ENCODE measurements at regions not wholly inside any gene's neighbourhood (a gene's known extent, or its start where the extent isn't known, plus 50 kb on each side); places are given as distances from the start of the nearest gene placed in this dataset.

DNA sequence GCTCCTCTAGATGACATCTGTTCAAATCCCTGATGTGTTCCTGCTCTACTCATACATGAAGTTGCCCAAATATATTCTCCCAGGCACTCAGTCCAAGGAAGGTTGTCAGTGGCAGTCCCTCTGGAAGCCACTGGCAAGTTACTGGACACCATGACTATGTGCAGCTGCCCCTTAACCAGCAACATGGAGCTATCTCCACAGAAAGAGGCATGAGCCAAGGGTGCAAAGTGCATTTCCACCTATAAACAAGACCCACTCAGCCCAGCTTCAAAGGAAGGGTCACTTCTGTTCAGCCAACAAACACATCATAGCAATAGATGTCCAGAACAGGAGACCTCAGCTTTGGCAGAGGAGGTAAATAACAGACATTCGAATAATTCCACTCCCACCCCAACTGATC is 217.6 kb upstream of the PMEPA1 start:
- intact Hi-C loops (cut with micrococcal nuclease) = no loop called here

GRCh38 chr20:57922706-57923105 is 212.9 kb upstream of the PMEPA1 start:
- intact Hi-C loops (cut with micrococcal nuclease) = no loop called here

- intact Hi-C loops (cut with micrococcal nuclease) = no loop called here
Measured at GRCh38 chr20:57922083-57922482, 212.3 kb upstream of the PMEPA1 start.

DNA sequence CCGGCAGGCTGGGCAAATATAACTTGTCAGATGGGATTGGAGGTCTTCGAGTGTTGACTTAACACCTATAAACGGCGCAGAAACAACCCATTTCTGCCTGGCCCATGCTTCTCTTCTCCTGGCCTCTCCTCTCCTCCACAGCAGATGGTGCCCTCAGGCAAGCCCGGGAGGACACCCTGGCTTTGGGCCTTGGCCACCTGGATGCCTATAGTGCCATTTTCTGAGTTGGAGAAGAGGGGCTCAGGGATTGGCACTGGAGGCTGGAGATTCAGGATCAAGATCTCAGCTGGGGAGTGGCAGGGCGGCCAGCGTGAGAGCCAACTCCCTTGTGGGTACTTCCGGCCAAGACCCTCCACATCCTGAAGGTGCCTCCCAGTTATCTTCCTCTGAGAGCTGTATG is 211.9 kb upstream of the PMEPA1 start:
- intact Hi-C loops (cut with micrococcal nuclease) = no loop called here

GRCh38 chr20:57920971-57921370 is 211.2 kb upstream of the PMEPA1 start:
- intact Hi-C loops (cut with micrococcal nuclease) = no loop called here

- intact Hi-C loops (cut with micrococcal nuclease) = no loop called here
Measured at GRCh38 chr20:57919049-57919448, 209.2 kb upstream of the PMEPA1 start.

GRCh38 chr20:57918551-57918950 is 208.7 kb upstream of the PMEPA1 start:
- intact Hi-C loops (cut with micrococcal nuclease) = no loop called here

DNA sequence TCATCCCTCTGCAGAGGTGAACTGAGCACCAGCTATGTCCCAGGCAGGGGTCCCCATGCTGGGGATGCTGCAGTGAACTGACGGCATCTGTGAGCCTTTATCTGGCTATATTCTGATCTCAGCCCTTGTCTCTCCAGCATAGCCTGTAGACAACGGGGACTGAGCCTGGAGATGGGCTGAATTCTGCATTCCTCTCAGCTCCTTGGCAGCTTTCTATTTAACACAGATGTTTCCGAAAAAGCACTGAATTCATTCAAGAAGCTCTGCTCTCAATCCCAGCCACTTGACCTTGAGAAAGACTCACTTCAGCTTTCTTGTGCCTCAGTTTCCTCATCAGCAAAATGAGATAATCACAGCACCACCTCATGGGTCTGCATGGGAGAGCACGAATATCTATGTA is 204.4 kb upstream of the PMEPA1 start:
- intact Hi-C loops (cut with micrococcal nuclease) = no loop called here

DNA sequence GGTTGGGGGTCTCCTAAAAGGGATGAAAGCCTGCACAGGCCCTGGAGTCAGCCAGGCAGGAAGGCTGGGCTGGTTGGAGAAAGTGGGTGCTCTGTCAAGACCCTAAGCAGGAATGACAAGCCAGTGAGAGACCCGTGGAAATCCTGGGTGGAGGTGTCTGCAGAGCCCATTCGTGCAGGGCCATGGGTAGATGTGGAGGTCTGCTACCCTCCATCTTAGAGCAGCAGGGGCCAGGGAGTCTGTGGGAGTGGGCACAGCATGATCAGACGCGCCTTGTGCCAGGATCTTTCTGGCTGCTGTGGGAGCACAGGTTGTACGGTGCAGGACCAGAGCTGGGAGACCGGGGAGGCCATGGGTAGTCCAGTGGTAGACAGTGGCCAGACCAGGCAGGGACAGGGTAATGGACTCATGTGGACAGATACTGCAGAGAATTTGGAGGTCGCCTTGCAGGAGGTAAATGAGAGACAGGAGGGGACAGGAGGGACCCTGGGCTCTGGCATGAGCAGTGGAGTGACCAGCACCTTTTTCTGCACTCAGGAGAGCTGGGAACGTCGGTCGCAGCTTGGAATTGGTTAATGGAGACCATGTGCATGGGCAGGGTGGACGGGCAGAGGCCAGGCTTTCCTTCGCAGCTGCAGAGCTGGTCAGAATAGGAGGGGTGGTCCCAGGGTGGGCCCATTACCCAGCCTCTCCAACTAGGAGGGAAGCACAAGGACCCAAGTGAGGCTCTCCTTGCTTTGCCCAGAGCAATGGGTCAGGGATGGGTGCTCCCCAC is 203.5 kb upstream of the PMEPA1 start:
- intact Hi-C loops (cut with micrococcal nuclease) = no loop called here

DNA sequence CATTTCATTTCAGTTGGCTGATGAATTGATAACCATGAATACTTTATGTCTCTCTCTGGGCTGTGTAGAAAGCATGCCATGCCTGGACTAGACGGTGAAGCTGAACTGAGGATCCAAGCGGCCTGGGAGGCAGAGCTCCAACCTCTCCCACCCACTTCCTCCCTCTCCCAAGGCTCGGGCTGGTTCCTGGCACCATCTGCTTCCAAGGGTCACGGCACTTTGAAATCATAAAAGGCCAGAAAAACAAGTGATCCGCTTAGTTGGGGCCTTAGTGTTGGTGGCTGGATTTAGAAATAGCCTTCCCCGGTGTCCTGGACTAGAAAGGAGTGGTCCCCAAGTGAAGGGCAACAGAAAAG is 202.4 kb upstream of the PMEPA1 start:
- intact Hi-C loops (cut with micrococcal nuclease) = no loop called here

DNA sequence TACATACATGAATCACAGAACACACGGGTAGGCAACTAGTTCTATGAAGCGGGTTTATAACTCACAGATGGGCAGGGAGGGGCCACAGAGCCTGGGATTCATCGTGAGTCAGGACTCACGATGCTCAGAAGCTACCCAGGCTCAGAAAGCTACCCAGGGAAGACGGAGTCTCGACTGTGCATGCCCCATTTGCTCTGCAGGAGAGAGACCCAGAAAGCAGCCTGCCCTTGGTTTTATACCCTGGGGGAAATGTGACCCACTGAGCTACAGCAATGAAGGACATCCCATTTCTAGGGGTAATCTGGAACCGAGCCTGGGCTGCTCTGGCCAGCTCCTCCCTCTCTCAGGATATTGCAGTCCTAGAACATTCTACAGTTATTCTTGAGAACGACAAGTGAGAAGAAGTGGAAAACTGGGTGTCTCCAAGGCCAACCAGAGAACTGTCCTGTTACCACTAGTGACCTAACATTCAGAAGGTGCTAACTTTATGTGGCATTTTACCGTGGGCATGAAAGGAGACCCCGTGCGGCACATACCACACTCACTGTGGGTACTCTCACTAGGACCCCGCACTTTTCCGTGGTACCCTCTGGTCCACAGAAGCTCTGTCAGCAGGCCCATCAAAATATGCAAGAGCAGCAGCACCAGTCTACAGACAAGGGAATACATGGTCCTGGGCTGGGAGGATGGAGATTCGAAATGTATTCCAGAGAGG is 201.9 kb upstream of the PMEPA1 start:
- intact Hi-C loops (cut with micrococcal nuclease) = no loop called here

DNA sequence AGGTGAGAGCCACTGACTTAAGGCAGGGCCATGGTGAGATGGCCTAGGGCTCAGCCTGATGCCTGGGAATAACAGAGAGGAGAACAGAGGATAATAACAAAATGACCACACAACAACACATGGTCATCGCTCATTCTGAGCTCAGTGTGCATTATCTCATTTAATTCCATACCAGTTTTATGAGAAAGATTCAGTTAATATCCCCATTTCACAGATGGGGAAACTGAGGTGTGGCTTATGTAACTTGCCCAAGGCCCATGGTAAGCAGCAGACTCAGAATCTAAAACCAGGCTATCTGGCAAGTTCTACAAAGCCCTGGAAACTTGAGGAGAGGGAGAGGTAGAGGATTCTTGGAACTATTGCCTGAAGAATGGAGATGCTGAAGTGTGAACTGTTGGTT is 200.9 kb upstream of the PMEPA1 start:
- intact Hi-C loops (cut with micrococcal nuclease) = no loop called here

- intact Hi-C loops (cut with micrococcal nuclease) = no loop called here
Measured at GRCh38 chr20:57909763-57910331, 200.0 kb upstream of the PMEPA1 start.

- intact Hi-C loops (cut with micrococcal nuclease) = no loop called here
Measured at GRCh38 chr20:57908704-57909630, 199.2 kb upstream of the PMEPA1 start.

DNA sequence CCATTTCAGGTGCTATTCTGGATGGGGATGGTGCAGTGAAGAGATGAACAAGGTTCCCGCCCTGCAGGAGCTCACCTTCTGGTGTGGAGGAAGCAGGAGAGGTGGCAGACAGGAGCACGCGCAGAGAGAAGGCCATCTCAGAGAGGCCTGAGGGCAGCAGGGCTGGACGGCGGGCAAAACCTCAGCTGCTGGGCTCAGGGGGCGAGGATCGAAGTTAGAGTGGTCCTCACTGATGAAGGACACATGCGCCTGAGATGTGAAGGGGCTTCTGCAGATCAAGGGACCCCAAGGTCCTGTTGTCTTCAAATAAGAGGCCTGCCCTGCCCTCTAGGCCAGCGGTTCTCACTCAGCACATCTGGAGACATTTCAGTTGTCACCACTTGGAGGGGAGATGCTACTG is 198.4 kb upstream of the PMEPA1 start:
- intact Hi-C loops (cut with micrococcal nuclease) = no loop called here

DNA sequence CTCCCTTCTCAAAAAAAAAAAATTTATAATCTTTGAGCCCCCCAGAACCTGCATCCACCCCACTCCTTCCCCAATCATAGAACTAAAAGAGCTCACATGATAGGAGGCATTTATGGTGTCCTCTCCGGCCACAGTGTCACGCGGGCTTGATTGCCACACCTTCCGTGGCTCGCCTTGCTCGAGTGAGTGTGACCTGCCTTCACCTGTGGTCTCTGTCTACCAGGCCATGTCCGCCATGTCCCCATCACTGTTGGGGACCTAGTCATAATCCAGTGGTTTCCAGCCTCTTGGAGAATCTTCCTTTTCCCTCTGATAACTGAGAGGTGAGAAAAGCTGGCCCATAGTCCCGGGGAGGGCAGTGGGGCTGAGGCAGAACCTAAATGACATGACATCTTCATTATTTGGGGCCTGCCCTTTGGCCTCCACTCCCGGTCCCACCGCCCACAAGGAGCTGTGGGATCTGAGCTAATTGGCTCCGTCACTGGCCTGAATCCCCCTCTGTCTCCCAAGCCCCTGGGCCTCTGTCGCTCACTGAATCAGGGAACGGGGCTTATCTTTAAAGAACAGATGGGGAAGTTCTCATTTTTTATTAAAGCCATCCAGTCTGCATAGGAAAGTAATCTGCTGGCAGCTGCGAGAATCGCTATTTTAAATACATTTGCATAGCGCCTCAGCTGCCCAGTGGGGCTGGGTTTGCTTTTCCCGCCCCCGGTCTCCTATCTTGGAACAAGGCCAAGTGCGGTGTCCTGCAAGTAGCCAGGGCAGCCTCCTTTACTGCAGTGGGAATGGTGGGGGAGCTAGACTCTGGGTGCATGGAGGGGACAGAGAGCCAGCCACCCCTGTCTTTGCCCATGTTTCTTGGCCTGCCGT is 197.6 kb upstream of the PMEPA1 start:
- intact Hi-C loops (cut with micrococcal nuclease) = no loop called here

DNA sequence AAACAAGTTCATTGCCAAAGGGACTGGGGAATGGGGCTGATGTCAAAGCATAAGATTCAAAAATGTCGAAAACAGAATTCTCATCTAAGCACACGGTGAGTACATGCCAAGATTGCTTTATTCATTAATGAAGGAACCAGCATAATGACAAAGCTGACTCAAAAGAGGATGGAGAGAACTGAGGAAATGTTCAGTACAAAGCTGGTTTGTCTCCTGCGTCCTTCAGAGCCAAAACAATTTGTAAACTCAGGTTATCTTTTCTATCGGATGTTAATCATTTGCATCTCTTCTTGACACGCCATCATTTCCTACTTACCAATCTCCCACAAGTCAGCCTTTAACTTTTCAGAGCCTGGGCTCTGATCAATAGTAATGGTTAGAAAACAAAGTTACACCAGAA is 195.6 kb upstream of the PMEPA1 start:
- intact Hi-C loops (cut with micrococcal nuclease) = no loop called here

DNA sequence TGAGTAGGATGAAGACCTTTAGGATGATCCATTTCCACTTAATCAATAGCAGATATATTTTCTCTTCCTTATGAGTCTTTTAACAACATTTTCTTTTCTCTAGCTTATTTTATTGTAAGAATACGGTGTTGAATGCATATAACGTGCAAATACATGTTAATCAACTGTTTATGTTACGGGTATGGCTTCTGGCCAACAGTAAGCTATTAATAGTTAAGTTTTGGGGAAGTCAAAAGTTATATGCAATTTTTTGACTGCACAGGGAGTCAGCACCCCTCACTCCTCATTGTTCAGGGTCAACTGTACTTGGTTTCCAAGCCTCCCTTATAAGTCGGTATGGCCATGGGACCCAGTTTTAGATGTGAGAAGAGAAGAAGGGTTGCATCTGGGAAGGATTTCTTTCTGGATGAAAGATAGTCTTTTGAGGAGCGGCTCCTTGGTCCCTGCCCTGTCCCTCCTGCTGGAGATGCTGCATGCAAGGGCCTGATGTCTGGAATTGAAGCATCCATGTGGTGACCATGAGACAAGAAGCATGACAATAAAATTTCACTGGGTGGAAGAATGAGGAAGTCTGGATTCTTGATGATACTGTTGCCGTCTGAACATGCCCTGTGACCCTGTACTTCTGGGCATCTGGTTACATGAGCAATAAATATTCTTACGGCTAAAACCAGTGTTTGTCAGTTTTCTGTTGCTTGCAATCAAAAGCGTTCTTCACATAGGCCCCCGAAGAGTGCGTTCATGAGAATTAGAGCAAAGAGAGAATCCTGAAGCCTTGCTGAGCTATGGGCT is 194.7 kb upstream of the PMEPA1 start:
- intact Hi-C loops (cut with micrococcal nuclease) = no loop called here

- intact Hi-C loops (cut with micrococcal nuclease) = no loop called here
Measured at GRCh38 chr20:57902473-57902872, 192.7 kb upstream of the PMEPA1 start.

GRCh38 chr20:57901526-57901925 is 191.7 kb upstream of the PMEPA1 start:
- intact Hi-C loops (cut with micrococcal nuclease) = no loop called here

Measured in T-helper 1 cell treated with Interleukin-12 subunit alpha and Interleukin-12 subunit beta and Interleukin-4 antibody, amounts not matched to agents 30 ng/mL and 1 ng/mL, for 36 hours (primary cell).